H1 (cell line): ENCODE measurements at regions not wholly inside any gene's neighbourhood (a gene's known extent, or its start where the extent isn't known, plus 50 kb on each side); places are given as distances from the start of the nearest gene placed in this dataset.

Source experiments
- CHD7 ChIP-seq: fragments of 300-600 bp; sonication (generic); IDR thresholded peaks from 2 replicates; pipeline ENCODE4 v1.7.1; 2012; ENCODE audit warnings: low read length, moderate library complexity, mild to moderate bottlenecking, inconsistent platforms; ENCODE audit not compliant: insufficient replicate concordance
- EGR1 ChIP-seq: IDR thresholded peaks from 2 replicates; pipeline ENCODE4 v1.6.1; 2011; ENCODE audit warnings: low read depth, low read length, borderline replicate concordance
- GTF2F1 ChIP-seq: IDR thresholded peaks from 2 replicates; pipeline ENCODE4 v1.6.1; 2012; ENCODE audit warnings: low read depth, low read length, improper control_type of control experiment, borderline replicate concordance

GRCh38 chr11:23954730-23955129 lies 542.1 kb upstream of the LUZP2 start (continued):
- TF ChIP-seq CHD7 = no peak
- TF ChIP-seq GTF2F1 = no peak
- no peak for TF ChIP-seq EGR1
